ENCODE measurements at regions not wholly inside any gene's neighbourhood (a gene's known extent, or its start where the extent isn't known, plus 50 kb on each side); places are given as distances from the start of the nearest gene placed in this dataset.

- WGBS, 2 experiments (ENCODE audit: extremely low coverage in 1 of 2, insufficient coverage in 1 of 2, insufficient read length in 1 of 2, insufficient replicate concordance in 2 of 2, low coverage in 1 of 2, low lambda C conversion rate in 2 of 2, missing lambda C conversion rate in 1 of 2): 98% methylated on average over 3 of the region's 3 CpGs; no CpG with 5 or more reads in 1 of the 2 experiments
- TF ChIP-seq NRF1 (IDR thresholded peaks at IDR 0.05; ENCODE audit: low read depth, low read length): no peak
- TF ChIP-seq KDM4A (IDR thresholded peaks at IDR 0.05; ENCODE audit: low read depth, low read length, severe bottlenecking): no peak
- no peak for TF ChIP-seq FOSL1 (IDR thresholded peaks at IDR 0.05; ENCODE audit: insufficient read depth, low read depth, low read length)
- TF ChIP-seq SP4 (IDR thresholded peaks at IDR 0.05; ENCODE audit: low read length): no peak
- no peak for TF ChIP-seq USF2 (IDR thresholded peaks at IDR 0.05; ENCODE audit: low read length)
- no peak for TF ChIP-seq HDAC2 (IDR thresholded peaks at IDR 0.05; ENCODE audit: borderline replicate concordance in 1 of 2, low read depth in 2 of 2, low read length in 2 of 2)
- no peak for TF ChIP-seq KDM5A (IDR thresholded peaks at IDR 0.05; ENCODE audit: low read length)
- no peak for TF ChIP-seq ATF3 (IDR thresholded peaks at IDR 0.05; ENCODE audit: insufficient read depth, low read depth, low read length)
- TF ChIP-seq MAX (IDR thresholded peaks at IDR 0.05): no peak
- TF ChIP-seq CBX5 (IDR thresholded peaks at IDR 0.05; ENCODE audit: low read depth, low read length): no peak
- no peak for TF ChIP-seq PHF8 (conservative IDR thresholded peaks at IDR 0.05; ENCODE audit: low read depth, low read length)
- no peak overlapping the region for H3K56ac ChIP-seq (replicated peaks; ENCODE audit: insufficient read length, low read depth, low read length)
These were observed 83.9 kb upstream of the TSC22D2 start for GRCh38 chr3:150324245-150324644.

More at GRCh38 chr3:150324245-150324644, 83.9 kb upstream of the TSC22D2 start:
- Histone ChIP-seq H3K79me2 (ENCODE audit: control insufficient read depth in 1 of 2, insufficient read depth in 2 of 2, low read length in 2 of 2) (no peaks in the 10 kb centered on the region), H4K8ac (ENCODE audit: extremely low read depth, insufficient read depth, low read length) (no peak overlapping the region), H3K14ac (ENCODE audit: insufficient read length) (no peak overlapping the region), H3K79me1 (ENCODE audit: low read depth, low read length) (no peaks in the 10 kb centered on the region), H4K5ac (ENCODE audit: insufficient read length, low read depth, low read length) (no peak overlapping the region), H2BK5ac (ENCODE audit: low read depth, low read length) (no peak overlapping the region), H3K4me2 (ENCODE audit: insufficient read depth in 1 of 2, low read depth in 2 of 2, low read length in 2 of 2) (no peak overlapping the region), H3K27ac (ENCODE audit: low read depth, low read length) (no peak overlapping the region), H3K36me3 (ENCODE audit: control insufficient read depth in 2 of 4, insufficient read depth in 4 of 4, low read length in 3 of 4) (no peaks in the 10 kb centered on the region), H2BK12ac (ENCODE audit: low read depth, low read length) (no peak overlapping the region), H3K4ac (replicated peaks; ENCODE audit: insufficient read length, low read depth, low read length) (no peak overlapping the region), H3K23me2 (ENCODE audit: low read depth, low read length) (no peaks in the 10 kb centered on the region), H2BK20ac (ENCODE audit: low read length) (no peak overlapping the region), H3K4me3 (ENCODE audit: extremely low read depth in 1 of 4, insufficient read depth in 2 of 4, low read depth in 3 of 4, low read length in 4 of 4) (no peak overlapping the region), H2BK15ac (ENCODE audit: low read length) (no peak overlapping the region), H4K20me1 (replicated peaks in 1 of 2; ENCODE audit: control insufficient read depth in 1 of 2, insufficient read depth in 2 of 2, low read length in 2 of 2) (no peaks in the 10 kb centered on the region), H3K4me1 (replicated peaks in 1 of 4; ENCODE audit: control insufficient read depth in 3 of 4, insufficient read depth in 4 of 4, low read length in 3 of 4) (no peaks in the 10 kb centered on the region), H3K27me3 (replicated peaks in 1 of 4; ENCODE audit: control insufficient read depth in 3 of 4, extremely low read depth in 1 of 4, insufficient read depth in 3 of 4, low read length in 3 of 4) (no peaks in the 10 kb centered on the region), H3K23ac (ENCODE audit: insufficient read length) (no peak overlapping the region), H2AFZ (ENCODE audit: low read length) (peak overlapping the region; percentile 90; the same call in 1 of the 2 replicates), H2AK5ac (ENCODE audit: low read depth, low read length) (no peak overlapping the region), H4K91ac (replicated peaks; ENCODE audit: insufficient read length, low read length) (no peak overlapping the region), H3K9ac (replicated peaks in 1 of 4; ENCODE audit: extremely low read depth in 1 of 4, low read depth in 3 of 4, low read length in 3 of 4) (no peak overlapping the region), H3K9me3 (ENCODE audit: insufficient read depth in 2 of 2, low read depth in 1 of 2, low read length in 1 of 2) (no peaks in the 10 kb centered on the region), H3K18ac (ENCODE audit: extremely low read depth, low read length) (no peak overlapping the region), H2BK120ac (replicated peaks; ENCODE audit: low read depth, low read length) (no peak overlapping the region)
- ChIA-PET CTCF (ENCODE audit: partially characterized antibody) (interaction anchor here (0.9 to 2.5 kb wide), 7 partner anchors 9 to 463 kb away, joined by 3 to 10 read pairs (median 3); no protein-coding TSS in a partner anchor), POLR2A (ENCODE audit: partially characterized antibody) (no interaction called here)
- FAIRE-seq: no peak
- DNase-seq (ENCODE audit: low read depth in 1 of 2, low spot score in 2 of 2): no peak
